ENCODE measurements at regions not wholly inside any gene's neighbourhood (a gene's known extent, or its start where the extent isn't known, plus 50 kb on each side); places are given as distances from the start of the nearest gene placed in this dataset.
"Not testable (repeated sequence)": the region's sequence is repeated elsewhere in the genome, so short reads cannot be mapped to it uniquely, and the experiment has no call there.

GRCh38 chr6:81934936-81935335, 182.5 kb upstream of the TENT5A start:
- Histone ChIP-seq H3K27me3 (replicated peaks; ENCODE audit: control insufficient read depth, insufficient read depth, low read length) (no peaks in the 10 kb centered on the region), H3K4me3 (replicated peaks; ENCODE audit: low read depth, low read length) (no peak overlapping the region), H3K36me3 (ENCODE audit: control insufficient read depth, insufficient read depth, low read length) (no peaks in the 10 kb centered on the region)
- DNase-seq (ENCODE audit: extremely low read depth, insufficient read length) = no peak
- TF ChIP-seq CTCF (IDR thresholded peaks at IDR 0.05; ENCODE audit: insufficient read depth, low read length, poor library complexity, severe bottlenecking) = no peak

- TF ChIP-seq CTCF (IDR thresholded peaks at IDR 0.05; ENCODE audit: insufficient read depth, low read length, poor library complexity, severe bottlenecking) = no peak
- no peak overlapping the region for H3K4me3 ChIP-seq (replicated peaks; ENCODE audit: low read depth, low read length)
These were observed 181.1 kb upstream of the TENT5A start for GRCh38 chr6:81933608-81934051.

GRCh38 chr6:81933089-81933488, 180.6 kb upstream of the TENT5A start:
- no peak for TF ChIP-seq CTCF (IDR thresholded peaks at IDR 0.05; ENCODE audit: insufficient read depth, low read length, poor library complexity, severe bottlenecking)
- Histone ChIP-seq H3K36me3 (ENCODE audit: control insufficient read depth, insufficient read depth, low read length) (no peaks in the 10 kb centered on the region), H3K4me3 (replicated peaks; ENCODE audit: low read depth, low read length) (no peak overlapping the region), H3K27me3 (replicated peaks; ENCODE audit: control insufficient read depth, insufficient read depth, low read length) (no peaks in the 10 kb centered on the region)
- no peak for DNase-seq (ENCODE audit: extremely low read depth, insufficient read length)

More at GRCh38 chr6:81933608-81934051, 181.1 kb upstream of the TENT5A start:
- H3K36me3 ChIP-seq (ENCODE audit: control insufficient read depth, insufficient read depth, low read length) = no peaks in the 10 kb centered on the region
- no peaks in the 10 kb centered on the region for H3K27me3 ChIP-seq (replicated peaks; ENCODE audit: control insufficient read depth, insufficient read depth, low read length)
- DNase-seq (ENCODE audit: extremely low read depth, insufficient read length) = no peak

GRCh38 chr6:81932448-81932847, 180.0 kb upstream of the TENT5A start:
- DNase-seq (ENCODE audit: extremely low read depth, insufficient read length); H3K4me3 ChIP-seq (replicated peaks; ENCODE audit: low read depth, low read length); H3K36me3 ChIP-seq (ENCODE audit: control insufficient read depth, insufficient read depth, low read length); H3K27me3 ChIP-seq (replicated peaks; ENCODE audit: control insufficient read depth, insufficient read depth, low read length): not testable (repeated sequence)

GRCh38 chr6:81929828-81930227, 177.3 kb upstream of the TENT5A start:
- TF ChIP-seq CTCF (IDR thresholded peaks at IDR 0.05; ENCODE audit: insufficient read depth, low read length, poor library complexity, severe bottlenecking) = no peak
- H3K36me3 ChIP-seq (ENCODE audit: control insufficient read depth, insufficient read depth, low read length) = no peaks in the 10 kb centered on the region
- no peaks in the 10 kb centered on the region for H3K27me3 ChIP-seq (replicated peaks; ENCODE audit: control insufficient read depth, insufficient read depth, low read length)
- no peak for DNase-seq (ENCODE audit: extremely low read depth, insufficient read length)
- no peak overlapping the region for H3K4me3 ChIP-seq (replicated peaks; ENCODE audit: low read depth, low read length)

- no peak for DNase-seq (ENCODE audit: extremely low read depth, insufficient read length)
- Histone ChIP-seq H3K27me3 (replicated peaks; ENCODE audit: control insufficient read depth, insufficient read depth, low read length) (no peaks in the 10 kb centered on the region), H3K4me3 (replicated peaks; ENCODE audit: low read depth, low read length) (no peak overlapping the region), H3K36me3 (ENCODE audit: control insufficient read depth, insufficient read depth, low read length) (no peaks in the 10 kb centered on the region)
- TF ChIP-seq CTCF (IDR thresholded peaks at IDR 0.05; ENCODE audit: insufficient read depth, low read length, poor library complexity, severe bottlenecking) = no peak
These were observed 172.7 kb upstream of the TENT5A start for GRCh38 chr6:81925201-81925600.

All from GM06990 (cell line).